IPS-11a (cell line): ENCODE measurements at regions not wholly inside any gene's neighbourhood (a gene's known extent, or its start where the extent isn't known, plus 50 kb on each side); places are given as distances from the start of the nearest gene placed in this dataset.
"Not testable (repeated sequence)": the region's sequence is repeated elsewhere in the genome, so short reads cannot be mapped to it uniquely, and the experiment has no call there.

Source experiments
- H3K4me3 ChIP-seq: one replicate; pipeline ENCODE4 v1.5.1; 2013; ENCODE audit warnings: low read depth, low read length, control low read depth

DNA sequence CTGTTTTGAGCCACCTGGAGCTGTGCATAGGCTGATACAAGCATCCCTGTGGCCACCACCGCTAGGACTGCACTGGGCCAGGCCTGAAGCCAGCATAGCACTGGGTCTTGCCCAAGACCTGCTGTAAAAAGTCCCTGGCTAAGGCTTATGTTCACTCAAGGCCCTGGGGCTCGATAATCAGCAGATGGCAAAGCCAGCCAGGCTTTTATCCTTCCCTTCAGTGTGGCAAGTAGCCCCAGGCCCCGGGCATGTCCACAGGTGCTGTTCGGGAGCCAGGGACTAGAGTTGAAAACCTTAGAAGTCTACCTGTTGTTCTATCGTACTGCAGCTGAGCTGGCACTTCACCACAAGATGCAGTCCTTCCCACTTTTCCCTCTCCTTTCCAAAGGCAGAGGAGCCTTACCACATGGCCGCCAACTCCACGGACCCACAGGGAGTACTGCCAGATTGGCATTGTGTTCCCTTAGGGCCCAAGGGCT is 226.4 kb upstream of the ZNF217 start:
- H3K4me3 ChIP-seq: no peak overlapping the region

DNA sequence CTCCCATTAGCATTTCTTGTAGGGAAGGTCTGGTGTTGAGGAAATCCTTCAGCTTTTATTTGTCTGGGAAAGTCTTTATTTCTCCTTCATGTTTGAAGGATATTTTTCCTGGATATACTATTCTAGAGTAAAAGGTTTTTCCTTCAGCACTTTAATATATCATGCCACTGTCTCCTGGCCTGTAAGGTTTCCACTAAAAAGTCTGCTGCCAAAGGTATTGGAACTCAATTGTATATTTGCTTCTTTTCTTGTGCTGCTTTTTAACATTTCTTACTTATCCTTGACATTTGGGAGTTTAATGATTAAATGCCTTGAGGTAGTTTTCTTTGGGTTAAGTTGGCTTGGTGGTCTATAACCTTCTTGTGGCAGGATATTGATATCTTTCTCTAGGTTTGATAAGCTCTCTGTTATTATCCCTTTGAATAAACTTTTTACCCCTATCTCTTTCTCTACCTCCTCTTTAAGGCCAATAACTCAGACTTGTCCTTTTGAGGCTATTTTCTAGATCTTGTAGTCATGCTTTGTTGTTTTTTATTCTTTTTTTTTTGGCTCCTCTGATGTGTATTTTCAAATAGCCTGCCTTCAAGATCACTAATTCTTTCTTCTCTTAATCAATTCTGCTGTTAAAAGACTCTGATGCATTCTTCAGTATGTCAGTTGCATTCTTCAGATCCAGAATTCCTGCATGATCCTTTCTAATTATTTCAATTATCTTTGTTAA is 225.0 kb upstream of the ZNF217 start:
- H3K4me3 ChIP-seq: no peak overlapping the region

DNA sequence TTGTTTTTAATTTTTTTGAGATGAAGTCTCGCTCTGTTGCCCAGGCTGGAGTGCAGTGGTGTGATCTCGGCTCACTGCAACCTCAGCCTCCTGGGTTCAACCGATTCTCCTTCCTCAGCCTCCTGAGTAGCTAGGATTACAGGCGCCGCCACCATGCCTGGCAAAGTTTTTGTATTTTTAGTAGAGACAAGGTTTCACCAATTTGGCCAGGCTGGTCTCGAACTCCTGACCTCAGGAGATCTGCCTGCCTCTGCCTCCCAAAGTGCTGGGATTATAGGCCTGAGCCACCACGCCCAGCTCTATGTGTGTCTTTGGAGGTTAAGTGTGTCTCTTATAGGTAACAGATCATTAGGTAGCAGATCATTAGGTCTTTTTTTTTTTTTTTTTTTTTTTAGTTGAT is 223.9 kb upstream of the ZNF217 start:
- H3K4me3 ChIP-seq: not testable (repeated sequence)

DNA sequence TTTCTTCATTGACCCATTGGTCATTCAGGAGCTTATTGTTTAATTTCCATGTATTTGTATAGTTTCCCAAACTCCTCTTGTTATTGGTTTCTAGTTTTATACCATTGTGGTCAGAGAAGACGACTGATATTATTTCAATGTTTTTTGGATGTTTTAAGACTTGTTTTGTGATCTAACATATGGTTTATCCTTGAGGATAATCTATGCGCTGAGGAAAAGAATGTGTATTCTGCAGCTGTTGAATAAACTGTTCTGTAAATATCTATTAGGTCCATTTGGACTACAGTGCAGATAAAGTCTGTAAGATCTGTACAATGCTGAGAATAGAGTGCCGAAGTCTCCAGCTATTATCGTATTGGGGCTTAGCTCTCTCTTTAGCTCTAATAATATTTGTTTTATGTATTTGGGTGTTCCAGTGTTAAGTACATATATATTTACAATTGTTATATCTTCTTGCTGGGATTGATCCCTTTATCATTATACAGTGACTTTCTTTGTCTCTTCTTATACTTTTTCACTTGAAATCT is 223.3 kb upstream of the ZNF217 start:
- H3K4me3 ChIP-seq: no peak overlapping the region

DNA sequence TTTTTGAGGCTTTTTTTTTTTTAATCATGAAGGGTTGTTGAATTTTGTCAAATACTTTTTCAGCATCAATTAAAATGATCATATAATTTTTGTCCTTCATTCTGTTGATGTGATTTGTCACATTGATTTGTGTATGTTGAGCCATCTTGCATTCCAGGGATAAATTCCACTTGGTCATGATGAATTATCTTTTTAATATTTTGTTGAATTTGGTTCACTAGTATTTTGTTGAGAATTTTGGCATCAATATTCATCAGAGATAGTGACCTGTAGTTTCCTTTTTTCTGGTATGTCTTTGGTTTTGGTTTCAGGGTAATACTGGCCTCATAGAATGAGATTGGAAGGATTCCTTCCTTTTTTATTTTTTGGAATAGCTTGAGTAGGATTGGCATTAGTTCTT is 221.9 kb upstream of the ZNF217 start:
- no peak overlapping the region for H3K4me3 ChIP-seq

DNA sequence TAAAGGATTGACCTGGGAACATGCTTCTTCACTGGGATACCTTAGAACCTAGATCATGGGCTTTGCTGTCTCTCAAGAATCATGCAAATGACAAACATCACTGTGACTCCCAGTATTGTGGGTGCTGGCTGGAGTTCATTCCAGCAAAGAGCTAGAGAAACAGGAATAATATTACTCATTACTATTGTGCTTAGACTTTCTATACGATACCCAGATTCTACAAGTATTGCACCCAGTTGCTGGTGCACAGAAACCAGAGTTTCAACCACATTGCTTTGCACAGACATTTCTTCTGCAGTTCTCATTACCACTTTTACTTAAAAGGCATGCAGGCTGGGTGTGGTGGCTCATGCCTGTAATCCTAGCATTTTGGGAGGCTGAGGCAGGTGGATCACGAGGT is 220.4 kb upstream of the ZNF217 start:
- H3K4me3 ChIP-seq: no peak overlapping the region

DNA sequence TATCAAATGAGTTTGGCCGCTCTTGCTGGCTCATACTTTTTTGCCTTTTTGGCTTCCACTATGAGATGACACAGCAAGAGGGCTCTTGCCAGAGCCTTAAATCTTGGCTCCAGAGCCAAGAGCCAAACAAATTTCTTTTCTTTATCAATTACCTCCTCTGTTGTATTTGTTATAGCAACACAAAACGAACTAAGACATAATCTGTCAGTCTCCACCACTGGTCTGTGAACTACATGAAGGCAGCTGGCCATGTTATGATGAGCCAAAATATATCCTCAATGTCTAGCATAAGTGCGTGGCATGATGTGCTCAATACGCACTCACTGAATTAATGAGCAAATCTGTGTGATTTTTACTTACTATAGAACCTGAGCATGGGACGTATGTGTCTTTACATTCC is 220.0 kb upstream of the ZNF217 start:
- H3K4me3 ChIP-seq: no peak overlapping the region

DNA sequence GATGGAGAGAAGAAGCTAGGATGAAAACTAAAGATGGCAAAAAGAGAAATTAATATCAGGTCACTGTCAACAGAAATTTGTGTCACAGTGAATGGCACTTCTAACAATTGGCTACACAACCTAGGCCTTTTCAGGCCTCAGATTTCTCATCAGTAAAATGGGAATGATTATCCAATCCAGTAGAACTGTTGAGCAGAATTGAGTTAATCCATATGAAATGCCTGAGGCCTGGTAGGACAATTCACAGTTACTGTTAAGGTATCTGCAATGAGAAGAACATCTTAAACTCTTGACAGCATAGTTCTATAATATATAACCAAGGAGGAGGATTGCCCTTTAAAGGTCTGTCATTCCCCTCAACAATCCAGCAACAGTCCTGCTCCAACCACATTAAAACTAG is 217.9 kb upstream of the ZNF217 start:
- no peak overlapping the region for H3K4me3 ChIP-seq

DNA sequence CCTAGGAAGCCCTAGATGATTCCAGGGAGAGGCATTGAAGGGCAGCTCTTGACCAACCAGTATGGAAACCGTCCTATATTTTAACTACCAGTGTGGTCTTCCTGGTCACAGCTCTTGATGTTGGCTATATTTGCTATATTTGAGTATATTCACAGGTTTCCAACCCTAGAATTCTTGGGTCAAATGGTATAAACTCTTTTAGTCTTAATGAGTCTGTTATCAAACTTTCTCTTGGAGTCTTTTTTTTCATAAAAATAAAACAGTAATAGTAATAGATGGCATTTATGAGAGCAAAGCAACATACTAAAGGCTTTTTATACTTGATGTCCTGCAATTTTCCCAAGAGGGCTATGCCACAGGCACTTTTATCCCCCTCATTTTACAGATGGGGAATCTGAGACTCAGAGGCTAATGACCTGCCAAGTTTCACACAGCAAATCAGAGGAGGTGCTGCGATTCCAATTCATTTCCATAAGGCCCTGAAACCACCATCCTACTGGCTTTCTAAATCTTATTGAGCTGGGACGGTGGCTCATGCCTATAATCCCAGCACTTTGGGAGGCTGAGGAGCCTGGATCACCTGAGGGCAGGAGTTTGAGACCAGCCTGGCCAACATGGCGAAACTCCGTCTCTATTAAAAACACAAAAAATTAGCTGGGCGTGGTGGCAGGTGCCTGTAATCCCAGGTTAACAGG is 217.2 kb upstream of the ZNF217 start:
- H3K4me3 ChIP-seq: no peak overlapping the region

DNA sequence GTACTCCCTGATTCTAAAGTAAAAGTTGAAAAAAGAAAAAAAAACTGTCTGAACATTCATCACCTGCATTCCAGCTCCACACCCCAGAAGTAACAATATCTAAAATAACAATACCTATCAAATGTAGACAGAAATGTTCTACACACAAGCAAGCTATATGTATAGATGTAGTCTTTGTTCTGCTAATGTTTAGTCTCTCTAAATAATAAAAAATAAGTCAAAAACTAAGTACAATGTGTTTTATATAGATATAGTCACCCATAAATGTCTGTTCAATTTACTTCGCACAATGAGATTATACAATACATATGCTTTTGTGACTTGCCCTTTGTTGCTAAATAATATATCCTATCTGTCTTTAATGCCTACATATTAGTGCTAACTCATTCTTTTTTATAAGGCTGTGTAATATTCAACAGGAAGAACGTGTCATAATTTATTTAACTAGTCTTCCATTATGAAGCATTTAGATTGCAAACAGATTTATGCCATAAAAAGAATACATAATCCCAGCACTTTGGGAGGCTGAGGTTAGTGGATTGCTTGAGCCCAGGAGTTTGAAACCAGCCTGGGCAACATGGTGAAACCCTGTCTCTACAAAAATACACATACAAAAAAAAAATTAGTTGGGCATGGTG is 216.2 kb upstream of the ZNF217 start:
- H3K4me3 ChIP-seq: no peak overlapping the region

DNA sequence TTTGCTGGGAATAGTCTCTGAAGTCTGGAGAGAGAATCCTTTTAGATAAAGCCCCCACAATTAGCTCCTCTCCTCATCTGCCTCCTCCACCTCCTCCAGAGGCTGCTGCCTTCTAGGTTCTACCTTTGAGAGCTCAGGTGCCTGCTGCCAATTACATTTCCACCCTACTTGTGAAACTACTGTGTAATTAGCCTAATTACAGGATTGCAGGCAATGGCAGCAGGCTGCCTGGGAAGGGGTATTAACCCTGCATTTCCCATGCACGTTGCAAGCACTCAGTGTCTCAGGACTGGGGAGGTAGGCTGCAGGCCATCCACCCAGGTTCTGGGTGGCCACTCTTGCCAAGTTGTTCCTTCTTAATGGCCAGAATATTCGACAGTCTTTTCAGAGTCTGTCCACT is 215.6 kb upstream of the ZNF217 start:
- no peak overlapping the region for H3K4me3 ChIP-seq

DNA sequence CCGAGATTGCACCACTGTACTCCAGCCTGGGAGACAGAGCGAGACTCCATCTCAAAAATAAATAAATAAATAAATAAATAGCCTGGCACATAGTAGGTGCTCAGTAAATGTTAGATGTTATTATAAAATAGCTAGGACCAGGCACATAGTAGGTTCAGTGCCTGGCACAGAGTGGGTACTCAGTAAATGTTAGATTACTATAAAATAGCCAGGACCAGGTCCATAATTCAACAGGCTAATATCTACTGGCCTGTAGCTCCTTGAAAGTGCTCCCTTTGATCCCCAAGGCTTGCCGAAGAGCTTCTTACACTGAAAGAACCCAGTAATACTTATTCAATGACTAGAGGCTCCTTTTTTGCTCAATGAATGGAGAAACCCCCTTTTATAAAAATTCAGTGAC is 215.1 kb upstream of the ZNF217 start:
- no peak overlapping the region for H3K4me3 ChIP-seq

DNA sequence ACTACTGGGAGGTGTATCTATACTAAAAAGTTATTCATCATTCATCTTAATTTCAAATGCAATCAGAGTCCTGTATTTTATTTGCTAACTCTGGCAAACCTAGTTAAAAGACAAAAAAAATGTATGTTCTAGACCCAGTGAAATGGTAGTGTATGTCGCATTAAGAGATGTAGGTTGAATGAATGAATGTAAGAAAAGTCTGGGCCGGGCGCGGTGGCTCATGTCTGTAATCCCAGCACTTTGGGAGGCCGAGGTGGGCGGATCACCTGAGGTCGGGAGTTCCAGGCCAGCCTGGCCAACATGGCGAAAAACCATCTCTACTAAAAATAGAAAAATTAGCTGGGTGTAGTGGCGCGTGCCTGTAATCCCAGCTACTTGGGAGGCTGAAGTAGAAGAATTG is 214.7 kb upstream of the ZNF217 start:
- H3K4me3 ChIP-seq: not testable (repeated sequence)

DNA sequence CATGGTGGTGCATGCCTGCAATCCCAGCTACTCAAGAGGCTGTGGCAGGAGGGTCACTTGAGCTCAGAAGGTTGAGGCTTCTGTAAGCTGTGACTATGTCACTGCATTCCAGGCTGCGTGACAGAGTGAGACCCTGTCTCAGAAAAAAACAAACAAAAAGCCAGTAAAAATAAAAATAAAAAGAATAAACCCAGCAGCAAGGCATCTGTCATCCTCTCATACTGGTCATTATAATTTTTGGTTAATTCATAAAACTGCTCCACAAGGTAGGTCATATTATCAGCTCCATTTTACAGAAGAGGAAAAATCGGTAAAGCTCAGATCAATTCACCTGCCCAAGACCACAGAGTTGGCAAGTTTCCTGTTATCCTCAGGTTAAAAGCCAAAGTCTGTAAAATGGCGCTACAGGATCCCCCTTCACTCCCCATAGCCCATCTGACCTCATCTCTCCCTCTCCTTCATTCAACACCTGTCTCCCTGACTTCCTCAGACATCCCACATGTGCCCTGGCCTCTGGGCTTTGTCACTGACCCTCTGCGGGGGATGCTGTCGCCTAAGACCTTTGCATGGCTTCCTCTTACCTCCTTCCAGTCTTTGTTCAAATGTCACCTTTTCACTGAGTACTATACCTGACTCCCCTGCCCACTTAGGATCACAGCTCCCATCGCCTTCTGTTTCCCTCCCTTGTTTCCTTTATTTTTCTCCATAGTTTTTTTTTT is 213.2 kb upstream of the ZNF217 start:
- no peak overlapping the region for H3K4me3 ChIP-seq

DNA sequence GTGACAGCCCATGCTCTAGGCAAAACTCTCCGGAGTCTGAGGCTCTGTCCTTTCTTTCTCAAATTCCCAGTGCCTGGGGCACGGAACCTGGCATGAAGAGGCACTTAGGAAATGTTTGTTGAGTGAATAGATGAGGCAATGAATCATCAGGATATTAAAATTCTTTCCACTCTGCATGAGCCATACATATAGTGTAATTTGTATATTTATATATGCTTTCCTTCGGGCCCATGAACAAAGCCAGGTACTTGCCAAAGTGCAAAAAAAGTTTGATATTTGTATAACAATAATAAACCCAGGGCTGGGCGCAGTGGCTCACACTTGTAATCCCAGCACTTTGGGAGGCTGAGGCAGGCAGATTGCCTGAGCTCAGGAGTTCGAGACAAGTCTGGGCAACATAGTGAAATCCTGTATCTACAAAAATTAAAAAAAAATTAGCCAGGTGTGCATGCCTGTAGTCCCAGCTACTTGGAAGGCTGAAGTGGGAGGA is 212.3 kb upstream of the ZNF217 start:
- no peak overlapping the region for H3K4me3 ChIP-seq

DNA sequence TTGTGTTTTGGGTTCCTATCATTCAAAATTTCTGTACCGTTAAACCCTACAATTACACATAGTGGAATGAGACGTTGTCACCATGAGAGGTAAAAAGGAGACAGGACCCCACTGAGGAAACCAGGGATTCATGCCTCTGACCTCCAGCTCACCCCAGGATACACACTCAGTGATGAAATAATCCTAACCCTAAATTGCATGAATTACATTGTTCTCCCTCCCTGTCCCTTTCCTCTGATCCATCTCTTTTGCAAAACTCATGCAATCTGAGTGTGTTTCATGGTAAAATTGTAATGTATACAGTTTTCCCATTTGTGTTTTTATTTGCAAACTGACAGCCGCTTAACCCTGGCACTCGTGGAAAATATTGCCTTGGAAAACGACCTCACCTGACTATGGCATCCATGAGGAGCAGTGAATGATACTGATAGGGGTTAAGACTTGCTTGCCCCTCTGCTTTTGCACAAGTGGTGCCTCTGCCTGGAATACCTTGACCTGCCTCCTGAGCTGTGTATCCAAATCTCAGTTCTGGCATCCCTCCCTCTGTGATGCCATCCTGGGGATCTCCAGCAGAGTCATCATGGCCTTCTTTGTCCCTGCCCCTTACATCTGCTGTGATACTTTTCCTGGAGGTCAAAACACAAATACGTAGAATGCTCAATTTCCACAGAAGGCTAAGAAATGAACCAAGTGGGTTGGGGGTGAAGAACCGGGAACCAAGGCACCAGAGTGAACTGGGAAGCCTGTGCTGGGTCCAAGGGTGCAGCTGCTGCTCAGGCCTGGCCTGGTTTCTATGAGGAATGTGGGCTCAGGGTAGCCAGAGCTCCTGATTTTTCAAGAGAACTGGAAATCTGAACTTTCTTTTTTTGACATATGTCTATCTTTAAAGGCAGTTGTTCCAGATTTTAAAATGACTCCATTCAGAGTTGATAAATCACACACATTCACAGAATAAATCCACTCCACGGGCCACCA is 211.6 kb upstream of the ZNF217 start:
- no peak overlapping the region for H3K4me3 ChIP-seq

DNA sequence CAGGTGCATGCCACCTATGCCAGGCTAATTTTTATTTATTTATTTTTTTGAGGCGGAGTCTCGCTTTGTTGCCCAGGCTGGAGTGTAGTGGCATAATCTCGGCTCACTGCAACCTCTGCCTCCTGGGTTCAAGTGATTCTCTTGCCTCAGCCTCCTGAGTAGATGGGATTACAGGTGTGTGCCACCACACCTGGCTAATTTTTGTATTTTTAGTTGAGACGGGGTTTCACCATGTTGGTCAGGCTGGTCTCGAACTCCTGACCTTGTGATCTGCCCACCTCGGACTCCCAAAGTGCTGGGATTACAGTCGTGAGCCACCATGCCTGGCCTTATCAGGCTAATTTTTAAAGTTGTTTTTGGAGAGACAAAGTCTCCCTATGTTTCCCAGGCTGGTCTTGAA is 210.7 kb upstream of the ZNF217 start:
- not testable (repeated sequence) for H3K4me3 ChIP-seq

DNA sequence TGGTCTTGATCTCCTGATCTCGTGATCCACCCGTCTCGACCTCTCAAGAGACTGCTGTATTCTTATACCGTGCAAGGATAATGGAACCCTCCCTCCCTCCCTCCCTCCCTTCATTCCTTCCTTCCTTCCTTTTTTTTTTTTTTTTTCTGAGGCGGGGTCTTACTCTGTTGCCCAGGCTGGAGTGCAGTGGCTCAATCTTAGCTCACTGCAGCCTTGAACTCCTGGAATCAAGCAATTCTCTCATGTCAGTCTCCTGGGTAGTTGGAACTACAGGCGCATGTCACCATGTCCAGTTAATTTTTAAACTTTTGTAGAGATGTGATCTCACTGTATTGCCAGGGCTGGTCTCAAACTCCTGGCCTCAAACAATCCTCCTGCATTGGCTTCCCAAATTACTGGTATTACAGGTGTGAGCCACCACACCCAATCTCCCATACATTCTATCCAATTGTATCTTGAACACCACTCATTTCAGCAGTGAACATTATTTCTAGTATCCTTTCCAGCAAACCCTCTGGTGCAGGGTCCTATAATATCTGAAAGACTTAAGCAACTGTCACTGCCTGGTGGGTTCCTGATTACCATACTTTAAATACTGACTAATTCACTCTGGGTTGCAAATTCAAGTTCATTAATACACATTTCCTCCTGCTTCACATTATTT is 210.0 kb upstream of the ZNF217 start:
- H3K4me3 ChIP-seq: no peak overlapping the region

DNA sequence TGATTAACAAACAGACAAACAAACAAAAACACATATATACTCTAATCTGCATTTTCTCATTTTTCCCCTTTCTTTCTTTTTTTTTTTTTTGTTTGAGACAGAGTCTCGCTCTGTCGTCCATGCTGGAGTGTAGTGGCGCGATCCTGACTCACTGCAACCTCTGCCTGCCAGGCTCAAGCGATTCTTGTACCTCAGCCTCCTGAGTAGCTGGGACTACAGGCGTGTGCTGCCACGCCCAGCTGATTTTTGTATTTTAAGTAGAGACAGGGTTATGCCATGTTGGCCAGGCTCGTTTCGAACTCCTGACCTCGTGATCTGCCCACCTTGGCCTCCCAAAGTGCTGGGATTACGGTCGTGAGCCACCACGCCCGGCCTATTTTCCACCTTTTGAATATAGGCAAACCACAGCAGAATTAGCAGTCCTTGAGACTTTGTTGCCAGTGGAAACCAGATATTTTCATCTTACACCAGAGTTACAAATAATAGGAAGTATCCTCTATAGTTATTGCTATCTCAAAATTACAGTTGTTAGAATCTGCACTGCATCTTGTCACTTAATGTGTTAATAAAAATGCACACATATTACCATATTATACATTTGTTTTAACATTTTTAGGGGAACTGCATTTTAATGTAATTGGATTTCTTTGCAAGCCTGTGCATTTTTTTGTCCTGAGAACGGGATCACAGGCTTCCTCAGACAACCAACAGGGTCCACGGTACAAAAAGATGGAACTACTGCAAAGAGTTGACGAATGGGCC is 208.2 kb upstream of the ZNF217 start:
- H3K4me3 ChIP-seq: no peak overlapping the region
